B cell (primary cell): ENCODE measurements at regions not wholly inside any gene's neighbourhood (a gene's known extent, or its start where the extent isn't known, plus 50 kb on each side); places are given as distances from the start of the nearest gene placed in this dataset.

Experiments
- CTCF ChIP-seq: fragments of 200-600 bp; IDR thresholded peaks from one replicate; pipeline ENCODE4 v1.8.0; 2022; ENCODE audit warnings: antibody characterized with exemption, mild to moderate bottlenecking
- EZH2 ChIP-seq: IDR thresholded peaks from 2 replicates; pipeline ENCODE4 v1.6.1; 2012; ENCODE audit warnings: borderline replicate concordance, low read depth, mild to moderate bottlenecking, moderate library complexity, low read length; ENCODE audit not compliant: insufficient read depth, poor library complexity, severe bottlenecking

- no peak for TF ChIP-seq CTCF
- TF ChIP-seq EZH2: no peak
Observed at GRCh38 chr2:188813857-188814256, 160.3 kb upstream of the COL3A1 start.
